GM12874 (cell line): ENCODE measurements at regions not wholly inside any gene's neighbourhood (a gene's known extent, or its start where the extent isn't known, plus 50 kb on each side); places are given as distances from the start of the nearest gene placed in this dataset.

Source experiments
- TF ChIP-seq, protein P1 (sequence below): IDR thresholded peaks from 2 replicates; pipeline ENCODE4 v1.5.1; 2011; ENCODE audit warnings: low read depth, mild to moderate bottlenecking, control low read depth, low read length, moderate library complexity; ENCODE audit not compliant: insufficient read depth

DNA sequence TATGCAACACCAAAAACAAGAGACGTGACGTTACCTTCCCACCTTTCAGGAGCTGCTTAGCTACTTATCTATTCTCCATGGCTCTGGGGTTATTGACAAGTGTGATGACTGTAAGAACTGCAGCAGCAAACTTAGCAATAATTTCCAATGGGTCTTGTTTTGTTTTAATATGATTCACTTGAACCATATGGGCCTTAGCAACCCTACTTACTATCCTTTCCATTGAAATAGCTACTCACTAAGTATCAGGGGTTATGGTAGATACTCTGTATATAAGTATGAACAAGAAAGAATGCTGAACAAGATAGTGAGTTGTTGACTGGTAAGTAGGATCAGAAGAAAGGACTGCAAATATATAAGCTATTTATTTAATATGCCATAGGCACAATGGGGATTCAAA, 69.3 kb upstream of the BBX start:
- TF ChIP-seq, protein P1, sequence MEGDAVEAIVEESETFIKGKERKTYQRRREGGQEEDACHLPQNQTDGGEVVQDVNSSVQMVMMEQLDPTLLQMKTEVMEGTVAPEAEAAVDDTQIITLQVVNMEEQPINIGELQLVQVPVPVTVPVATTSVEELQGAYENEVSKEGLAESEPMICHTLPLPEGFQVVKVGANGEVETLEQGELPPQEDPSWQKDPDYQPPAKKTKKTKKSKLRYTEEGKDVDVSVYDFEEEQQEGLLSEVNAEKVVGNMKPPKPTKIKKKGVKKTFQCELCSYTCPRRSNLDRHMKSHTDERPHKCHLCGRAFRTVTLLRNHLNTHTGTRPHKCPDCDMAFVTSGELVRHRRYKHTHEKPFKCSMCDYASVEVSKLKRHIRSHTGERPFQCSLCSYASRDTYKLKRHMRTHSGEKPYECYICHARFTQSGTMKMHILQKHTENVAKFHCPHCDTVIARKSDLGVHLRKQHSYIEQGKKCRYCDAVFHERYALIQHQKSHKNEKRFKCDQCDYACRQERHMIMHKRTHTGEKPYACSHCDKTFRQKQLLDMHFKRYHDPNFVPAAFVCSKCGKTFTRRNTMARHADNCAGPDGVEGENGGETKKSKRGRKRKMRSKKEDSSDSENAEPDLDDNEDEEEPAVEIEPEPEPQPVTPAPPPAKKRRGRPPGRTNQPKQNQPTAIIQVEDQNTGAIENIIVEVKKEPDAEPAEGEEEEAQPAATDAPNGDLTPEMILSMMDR: no peak

DNA sequence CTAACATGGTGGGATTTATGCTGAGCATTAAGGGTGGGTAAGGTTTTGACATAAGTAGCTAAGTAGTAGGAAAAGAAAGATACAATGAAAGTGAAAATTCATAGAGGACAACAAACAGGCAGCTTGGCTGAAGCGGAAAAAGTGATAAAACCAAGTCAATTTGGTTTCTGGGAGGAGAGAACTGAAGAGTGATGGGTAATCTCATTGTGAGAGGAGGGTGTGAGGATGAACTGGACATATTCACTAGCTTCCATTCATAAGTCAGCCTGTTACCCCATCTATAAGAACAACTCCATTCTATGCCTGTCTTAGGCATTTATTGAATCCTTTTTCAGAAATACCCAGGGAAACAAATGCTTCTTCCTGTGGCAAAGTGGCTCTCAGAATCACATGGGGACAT, 67.1 kb upstream of the BBX start:
- TF ChIP-seq, protein P1: no peak

DNA sequence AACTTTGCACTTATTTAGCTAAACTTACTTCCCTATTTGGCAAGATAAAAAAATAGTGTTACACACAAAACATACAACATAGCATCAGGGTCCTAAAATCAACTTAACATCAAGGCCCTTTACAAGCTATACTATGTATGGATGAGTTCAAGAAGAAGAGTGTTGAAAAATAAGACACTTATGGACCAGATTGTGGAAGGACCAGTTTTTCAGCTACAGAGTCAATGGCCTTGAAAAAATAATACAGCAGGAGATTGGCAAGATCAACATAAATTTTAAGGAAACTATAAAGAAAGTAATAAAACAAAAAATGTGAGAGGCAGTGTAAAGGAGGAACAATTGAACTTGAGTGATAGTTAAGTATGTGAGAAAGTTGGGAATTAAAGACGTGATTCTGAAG, 66.3 kb upstream of the BBX start:
- TF ChIP-seq, protein P1: no peak

DNA sequence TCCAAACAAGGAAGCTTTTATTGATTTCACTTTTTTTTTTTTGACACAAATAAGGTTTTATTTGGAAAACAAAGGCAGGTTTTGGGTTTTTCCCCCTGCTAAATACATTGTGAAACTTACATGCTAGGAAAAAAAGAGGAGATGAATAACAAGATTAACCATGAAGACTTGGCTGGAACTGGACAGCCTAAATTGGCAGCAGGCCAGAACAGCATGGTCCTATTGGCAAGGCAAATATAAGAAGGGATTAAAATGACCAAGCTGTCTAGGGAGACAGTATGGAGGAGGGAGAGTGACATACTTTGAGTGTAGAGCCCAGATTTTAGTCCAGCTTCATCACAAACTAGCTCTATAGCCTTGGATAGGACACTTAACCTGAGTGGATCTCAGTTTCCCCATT, 63.9 kb upstream of the BBX start:
- TF ChIP-seq, protein P1: no peak

DNA sequence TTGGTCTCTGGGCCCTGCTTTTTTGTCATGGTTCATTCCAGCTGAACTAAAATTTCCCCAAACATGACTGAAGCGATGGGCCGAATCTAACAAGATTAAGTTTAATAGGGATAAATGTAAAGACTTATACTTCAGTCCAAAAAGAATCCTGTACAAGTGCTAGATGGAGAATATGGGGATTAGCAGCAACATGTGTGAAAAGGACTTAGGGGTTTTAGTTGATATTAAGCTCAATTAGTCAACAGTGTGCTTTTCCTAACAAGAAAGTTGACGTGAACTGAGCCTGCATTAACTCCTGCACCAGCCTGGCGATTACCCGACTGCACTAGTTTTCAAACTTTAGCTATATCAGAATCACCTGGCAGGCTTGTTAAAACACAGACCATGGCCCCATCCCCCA, 61.0 kb upstream of the BBX start:
- TF ChIP-seq, protein P1: no peak

DNA sequence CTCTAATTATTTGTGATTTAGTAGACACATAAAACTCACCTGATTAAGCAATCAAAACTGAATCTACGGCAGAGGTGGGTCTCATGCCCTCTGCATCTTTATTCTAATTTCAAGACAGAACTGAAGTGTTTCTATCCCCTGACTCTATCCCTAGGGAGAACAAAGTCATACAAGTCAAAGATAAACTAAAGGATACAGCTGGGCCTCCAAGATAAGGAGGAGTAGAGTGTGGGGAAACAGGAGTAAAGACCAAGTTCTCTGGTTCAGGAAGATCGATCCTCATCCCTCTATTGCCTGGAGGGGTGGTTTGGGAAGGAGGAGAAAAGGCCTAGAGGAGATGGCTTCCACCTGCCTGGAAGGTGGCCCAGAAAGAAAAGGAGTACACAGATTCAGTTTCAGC, 58.7 kb upstream of the BBX start:
- TF ChIP-seq, protein P1: no peak

DNA sequence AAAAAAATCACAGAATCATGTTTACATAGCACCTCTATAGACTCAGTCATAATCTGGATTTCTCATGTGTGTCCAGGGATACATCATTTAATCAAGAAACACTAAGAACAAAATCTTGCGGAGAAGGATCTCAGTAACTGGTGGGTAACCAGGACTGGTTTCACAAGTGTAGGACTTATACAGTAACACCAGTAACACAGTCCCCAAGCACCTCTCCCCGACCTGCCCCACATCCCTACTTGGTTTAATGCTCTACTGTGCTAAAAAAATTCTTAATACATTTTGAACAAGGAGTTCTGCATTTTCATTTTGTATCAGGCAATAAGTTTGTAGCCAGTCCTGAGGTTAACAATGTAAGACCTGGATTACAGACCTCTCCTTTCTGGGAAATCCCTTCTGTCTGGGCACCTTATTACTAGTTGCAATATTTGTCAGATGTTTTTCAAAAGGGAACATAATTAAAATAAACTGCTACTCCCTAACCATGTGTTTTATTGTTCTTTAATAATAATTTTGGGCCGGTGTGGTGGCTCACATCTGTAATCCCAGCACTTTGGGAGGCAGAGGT, 57.6 kb upstream of the BBX start:
- TF ChIP-seq, protein P1: no peak

DNA sequence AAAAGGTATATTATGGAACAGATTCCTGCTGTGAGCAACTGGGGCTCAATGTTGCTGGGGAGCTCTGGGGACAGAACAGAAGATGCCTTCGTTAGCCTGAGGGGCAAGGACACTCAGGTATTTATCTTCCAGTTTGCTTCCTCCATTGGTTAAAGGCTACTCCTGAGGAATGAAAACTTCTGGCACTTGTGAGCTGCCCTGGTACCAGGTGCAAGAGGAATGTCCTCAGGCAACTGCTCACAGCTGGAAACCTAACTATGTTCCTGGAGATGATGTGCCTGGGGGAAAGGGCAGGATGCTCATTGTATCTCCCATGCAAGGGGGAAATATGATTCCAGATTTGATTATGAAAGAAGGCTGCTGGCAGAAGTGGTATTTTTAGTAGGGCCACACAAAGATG, 54.0 kb upstream of the BBX start:
- TF ChIP-seq, protein P1: no peak
